Stimulated activated CD4-positive, alpha-beta T cell treated with anti-CD3 and anti-CD28 coated beads, Interleukin-15, amount 100 ng/mL, for 48 hours (primary cell): ENCODE measurements at regions not wholly inside any gene's neighbourhood (a gene's known extent, or its start where the extent isn't known, plus 50 kb on each side); places are given as distances from the start of the nearest gene placed in this dataset.
"Not testable (repeated sequence)": the region's sequence is repeated elsewhere in the genome, so short reads cannot be mapped to it uniquely, and the experiment has no call there.

ENCODE experiments used
- DNase-seq, 2 donors: peaks; one replicate each; pipeline ENCODE4 v3.0.0-alpha.2; 2020; ENCODE audit warnings: low read depth in 2 of 2

- DNase-seq: not testable (repeated sequence)
Observed at GRCh38 chr15:84094720-84095119, 140.9 kb upstream of the GOLGA6L4 start.

DNA sequence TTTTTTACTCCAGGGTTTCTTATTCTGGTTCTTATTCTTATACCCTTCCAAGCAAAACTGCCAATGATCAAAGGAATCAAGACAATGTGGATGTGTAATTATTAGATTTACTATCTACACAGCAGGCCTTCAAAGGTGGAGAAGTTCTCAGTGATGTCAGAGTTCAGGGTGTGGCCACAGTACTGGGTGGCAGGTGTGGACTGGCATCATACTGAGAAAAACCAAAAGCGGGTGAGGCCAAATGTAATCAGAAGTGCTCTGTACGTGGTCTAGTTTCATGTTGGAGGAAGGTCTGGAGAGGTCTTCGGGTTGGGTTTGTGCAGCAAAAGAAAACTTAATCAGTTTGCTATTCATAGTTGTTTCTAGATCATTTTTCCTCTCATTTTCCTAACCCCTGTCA, 138.5 kb upstream of the GOLGA6L4 start:
- not testable (repeated sequence) for DNase-seq

GRCh38 chr15:84098604-84099003, 137.0 kb upstream of the GOLGA6L4 start:
- no peak for DNase-seq

DNA sequence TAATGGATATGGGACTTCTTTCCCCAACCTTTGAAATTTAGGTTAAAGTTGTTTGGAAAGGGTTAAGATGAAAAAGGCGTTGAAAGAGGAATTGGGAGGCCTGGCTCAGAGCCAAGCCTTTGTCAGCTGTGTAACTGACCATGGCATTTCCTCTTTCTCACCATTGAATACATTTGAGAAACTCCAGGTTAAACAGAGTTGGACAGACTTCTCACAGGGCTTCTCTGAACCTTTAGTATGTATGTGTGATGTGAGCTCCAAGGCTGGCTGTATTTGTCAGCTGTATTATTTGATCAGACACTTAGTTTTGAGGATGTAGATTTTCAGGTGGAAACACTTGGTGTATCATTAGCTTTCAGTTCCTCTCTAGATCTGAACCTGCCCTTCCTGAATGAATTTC, 136.4 kb upstream of the GOLGA6L4 start:
- no peak for DNase-seq

DNA sequence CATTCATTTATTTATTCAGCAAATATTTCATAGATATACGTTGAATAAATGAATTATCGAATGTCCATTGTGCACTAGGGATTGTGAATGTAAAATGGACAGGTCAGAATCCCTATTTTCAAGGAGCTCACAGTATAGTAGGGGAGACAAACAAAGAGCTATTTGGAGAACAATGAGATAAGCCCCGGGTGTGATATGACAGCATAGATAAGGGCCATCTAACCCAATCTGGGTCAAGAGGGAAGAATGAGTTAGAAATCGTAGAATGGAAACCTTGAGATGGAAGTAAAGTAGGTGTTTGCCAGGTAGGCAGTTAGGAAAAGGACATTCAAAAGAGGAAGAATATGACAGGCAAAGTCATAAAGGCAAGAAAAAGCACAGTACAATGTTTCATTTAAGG, 132.2 kb upstream of the GOLGA6L4 start:
- no peak for DNase-seq

DNA sequence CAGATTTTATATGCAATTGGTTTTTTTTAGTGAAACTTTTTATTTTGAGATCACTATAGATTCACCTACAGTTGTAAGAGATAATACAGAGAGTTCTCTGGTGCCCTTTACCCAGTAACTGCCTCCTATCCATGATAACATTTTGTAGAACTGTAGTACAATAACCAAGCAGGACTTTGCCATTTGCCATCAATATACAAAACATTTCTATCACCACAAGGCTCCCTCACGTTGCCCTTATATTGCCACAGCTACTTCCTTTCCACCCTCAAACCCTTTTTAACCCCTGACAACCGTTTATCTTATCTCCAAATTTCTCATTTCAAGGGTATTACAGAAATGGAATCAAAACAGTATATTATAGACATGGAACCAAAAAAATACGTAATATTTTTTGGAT, 130.7 kb upstream of the GOLGA6L4 start:
- no peak for DNase-seq

DNA sequence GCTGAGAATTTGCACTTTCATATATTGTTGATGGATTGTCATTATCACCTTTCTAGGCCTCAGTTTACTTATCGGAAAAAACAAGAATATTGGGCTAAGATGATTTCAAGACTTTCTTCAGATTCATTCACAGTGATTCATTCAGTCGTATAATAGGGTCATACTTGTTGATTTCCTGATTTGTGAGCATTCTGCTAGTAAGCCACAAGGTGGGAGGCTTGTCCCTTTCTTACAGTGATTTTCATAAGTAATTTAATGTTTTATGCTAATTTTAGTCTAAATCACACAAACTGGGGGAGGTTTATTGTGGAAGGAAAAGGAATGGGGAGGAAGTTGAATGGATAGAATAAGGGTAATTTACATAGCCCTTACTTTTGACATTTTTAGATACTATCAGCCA, 126.8 kb upstream of the GOLGA6L4 start:
- DNase-seq: no peak

- no peak for DNase-seq
Observed at GRCh38 chr15:84111575-84111974, 124.0 kb upstream of the GOLGA6L4 start.

GRCh38 chr15:84112025-84112424, 123.5 kb upstream of the GOLGA6L4 start:
- no peak for DNase-seq

DNA sequence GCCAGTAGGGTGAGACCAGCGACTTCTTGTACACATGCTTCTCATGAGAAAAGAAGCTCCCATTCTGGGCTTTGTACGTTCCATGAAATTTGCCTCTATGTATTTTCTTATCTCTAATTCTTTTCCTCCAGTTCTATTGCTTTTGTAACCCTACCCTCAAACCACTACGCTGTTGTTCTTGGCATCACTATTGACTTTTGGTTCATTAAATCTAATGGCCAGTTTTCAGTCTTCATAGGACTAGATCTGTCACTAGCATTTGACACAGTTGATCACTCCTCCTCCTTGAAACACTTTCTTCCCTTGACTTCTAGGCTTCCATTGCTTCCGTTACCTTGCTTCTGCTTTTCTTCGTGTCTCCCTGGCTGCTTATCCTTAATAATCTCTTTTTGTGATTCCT, 121.7 kb upstream of the GOLGA6L4 start:
- no peak for DNase-seq

DNA sequence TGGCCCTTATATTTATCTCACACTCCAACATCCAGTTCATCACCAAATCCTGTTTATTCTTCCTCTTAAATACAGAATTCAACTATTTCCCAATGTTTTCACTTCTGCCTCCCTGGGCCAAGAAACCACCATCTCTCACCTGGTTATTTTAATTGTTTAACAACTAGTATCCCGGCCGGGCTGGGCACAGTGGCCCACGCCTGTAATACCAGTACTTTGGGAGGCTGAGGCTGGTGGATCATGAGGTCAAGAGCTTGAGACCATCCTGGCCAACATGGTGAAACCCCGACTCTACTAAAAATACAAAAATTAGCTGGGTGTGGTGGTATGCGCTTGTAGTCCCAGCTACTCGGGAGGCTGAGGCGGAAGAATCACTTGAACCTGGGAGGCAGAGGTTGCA, 120.9 kb upstream of the GOLGA6L4 start:
- DNase-seq: not testable (repeated sequence)

DNA sequence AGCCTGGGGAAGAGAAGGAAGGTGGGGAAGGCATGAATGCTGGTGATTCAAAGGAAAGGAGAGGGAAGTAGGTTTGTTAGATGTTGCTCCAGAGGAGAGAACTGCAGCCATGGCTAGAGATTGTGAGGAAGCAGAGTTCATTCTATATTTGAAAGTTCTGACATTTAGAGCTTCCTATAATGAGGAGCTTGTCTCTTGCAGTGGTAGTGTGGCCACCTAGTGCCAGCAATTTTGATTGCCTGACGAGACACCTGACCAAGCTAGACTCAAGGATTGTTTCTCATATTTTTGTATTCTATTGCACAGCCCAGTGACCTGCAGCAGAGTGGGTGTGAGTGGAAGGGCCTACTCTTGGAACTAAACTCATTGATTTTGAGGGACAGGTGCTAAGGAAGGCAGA, 116.2 kb upstream of the GOLGA6L4 start:
- not testable (repeated sequence) for DNase-seq

DNA sequence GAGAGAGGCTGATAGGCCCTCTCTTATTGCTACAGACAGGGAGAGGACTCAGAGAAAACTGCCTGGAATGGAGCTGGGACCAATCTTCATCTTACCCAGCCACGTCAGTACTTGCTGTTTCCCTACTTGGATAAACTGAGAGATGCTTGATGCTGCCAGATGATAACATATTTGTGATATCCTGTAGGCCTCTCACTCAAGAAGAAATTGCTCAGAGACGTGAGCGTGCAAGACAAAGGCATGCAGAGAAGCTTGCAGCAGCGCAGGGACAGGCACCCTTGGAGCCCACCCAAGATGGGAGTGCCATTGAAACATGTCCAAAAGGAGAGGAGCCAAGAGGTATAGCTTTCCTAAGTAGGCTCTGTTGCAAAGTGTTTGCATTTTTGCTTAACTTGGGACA, 114.7 kb upstream of the GOLGA6L4 start:
- not testable (repeated sequence) for DNase-seq

DNA sequence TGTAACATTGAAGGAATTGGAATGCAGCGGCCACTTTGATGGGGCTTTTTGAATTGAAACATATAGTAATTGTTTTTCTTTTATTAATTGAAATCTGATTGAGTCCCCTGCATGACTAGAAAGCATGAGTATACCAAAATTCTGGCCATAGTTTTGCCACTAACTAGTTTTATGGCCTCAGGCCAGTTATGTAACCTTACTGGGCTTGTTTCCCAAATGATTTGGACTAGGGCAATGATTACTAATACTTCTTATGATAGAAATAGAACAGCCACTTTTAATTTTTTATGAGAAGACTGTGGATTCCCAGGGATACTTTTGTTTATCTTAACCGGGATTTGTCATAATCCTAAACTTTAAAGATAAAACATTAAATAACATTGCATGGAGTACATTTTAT, 106.9 kb upstream of the GOLGA6L4 start:
- not testable (repeated sequence) for DNase-seq

- not testable (repeated sequence) for DNase-seq
Observed at GRCh38 chr15:84130098-84130831, 105.3 kb upstream of the GOLGA6L4 start.

GRCh38 chr15:84135931-84136456, 99.6 kb upstream of the GOLGA6L4 start:
- not testable (repeated sequence) for DNase-seq

- peak; percentile 55 to 70 for DNase-seq
Observed at GRCh38 chr15:84142888-84143337, 92.7 kb upstream of the GOLGA6L4 start.

- DNase-seq: no peak
Observed at GRCh38 chr15:84143753-84144314, 91.7 kb upstream of the GOLGA6L4 start.

- DNase-seq: not testable (repeated sequence)
Observed at GRCh38 chr15:84144946-84145345, 90.6 kb upstream of the GOLGA6L4 start.

GRCh38 chr15:84146299-84146698, 89.3 kb upstream of the GOLGA6L4 start:
- DNase-seq: not testable (repeated sequence)

DNA sequence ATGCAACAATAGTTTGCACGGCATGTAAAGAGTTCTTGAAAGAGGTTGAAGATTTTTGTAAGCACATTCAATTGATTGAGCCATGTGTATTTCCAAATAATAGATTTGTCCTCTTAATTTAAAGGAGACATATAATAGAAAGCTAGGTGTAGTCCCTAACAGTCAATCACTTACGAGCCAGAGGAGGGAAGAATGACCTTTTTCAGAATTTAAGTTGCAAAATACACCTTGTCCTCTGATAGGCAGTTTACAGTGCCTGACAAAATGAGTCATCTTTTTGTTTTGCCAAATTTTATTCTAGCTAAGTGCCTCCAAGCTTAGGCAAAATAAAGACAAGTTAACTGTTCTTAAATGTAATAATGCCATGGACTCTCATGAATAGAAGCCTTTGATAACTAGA, 88.3 kb upstream of the GOLGA6L4 start:
- not testable (repeated sequence) for DNase-seq

GRCh38 chr15:84151205-84151931, 84.2 kb upstream of the GOLGA6L4 start:
- no peak for DNase-seq
